Stomach smooth muscle (tissue), 2 donors: ENCODE measurements at regions not wholly inside any gene's neighbourhood (a gene's known extent, or its start where the extent isn't known, plus 50 kb on each side); places are given as distances from the start of the nearest gene placed in this dataset.

Experiments
- H3K27ac ChIP-seq: one replicate; pipeline ENCODE4 v1.7.0; 2013; ENCODE audit warnings: mild to moderate bottlenecking, low read length, inconsistent platforms
- H3K27me3 ChIP-seq, 2 donors: one replicate each; pipeline ENCODE4 v1.7.0; 2013; ENCODE audit warnings: low read length in 2 of 2; ENCODE audit not compliant: insufficient read depth in 2 of 2, control insufficient read depth in 1 of 2
- H3K36me3 ChIP-seq, 2 donors: one replicate each; pipeline ENCODE4 v1.7.0; 2013; ENCODE audit warnings: low read length in 2 of 2; ENCODE audit not compliant: control insufficient read depth in 2 of 2, insufficient read depth in 2 of 2
- H3K4me1 ChIP-seq: one replicate; pipeline ENCODE4 v1.7.0; 2013; ENCODE audit warnings: low read length; ENCODE audit not compliant: control insufficient read depth, insufficient read depth
- H3K4me3 ChIP-seq, 2 donors: one replicate each; pipeline ENCODE4 v1.7.0; 2013; ENCODE audit warnings: low read length in 2 of 2
- H3K9ac ChIP-seq, 2 donors: one replicate each; pipeline ENCODE4 v1.7.0; 2013; ENCODE audit warnings: low read length in 2 of 2, mild to moderate bottlenecking in 1 of 2
- H3K9me3 ChIP-seq, 2 donors: one replicate each; pipeline ENCODE4 v1.7.0; 2013; ENCODE audit warnings: low read length in 2 of 2; ENCODE audit not compliant: control insufficient read depth in 2 of 2
- donor health status: healthy.
- donor health status: Pancreatic carcinoma.

- peak overlapping the region; percentile 53 for H3K27ac ChIP-seq
- H3K9me3 ChIP-seq, result no peaks in the 10 kb centered on the region
- no peaks in the 10 kb centered on the region for H3K36me3 ChIP-seq
- peaks cover 19% of the 10 kb centered on the region for H3K4me1 ChIP-seq
- no peak overlapping the region for H3K9ac ChIP-seq
- H3K4me3 ChIP-seq, result peak overlapping the region in 1 of 2 donors; percentile 30
- no peaks in the 10 kb centered on the region for H3K27me3 ChIP-seq
These were observed 75.4 kb upstream of the FSHB start for GRCh38 chr11:30155428-30155827.

- no peak overlapping the region for H3K9ac ChIP-seq
- H3K27ac ChIP-seq, result peak overlapping the region; percentile 7
- no peaks in the 10 kb centered on the region for H3K9me3 ChIP-seq
- H3K4me1 ChIP-seq, result peaks cover 15% of the 10 kb centered on the region
- no peak overlapping the region for H3K4me3 ChIP-seq
- H3K36me3 ChIP-seq, result no peaks in the 10 kb centered on the region
- H3K27me3 ChIP-seq, result no peaks in the 10 kb centered on the region
These were observed 71.3 kb upstream of the FSHB start for GRCh38 chr11:30159546-30159945.

- Histone ChIP-seq H3K4me3 (no peak overlapping the region), H3K4me1 (no peaks in the 10 kb centered on the region), H3K9me3 (no peaks in the 10 kb centered on the region), H3K36me3 (no peaks in the 10 kb centered on the region), H3K27me3 (no peaks in the 10 kb centered on the region), H3K27ac (no peak overlapping the region), H3K9ac (no peak overlapping the region)
These were observed 65.2 kb upstream of the FSHB start for GRCh38 chr11:30165652-30166051.

GRCh38 chr11:30171661-30172060, 59.2 kb upstream of the FSHB start:
- Histone ChIP-seq H3K9ac (no peak overlapping the region), H3K36me3 (no peaks in the 10 kb centered on the region), H3K4me3 (no peak overlapping the region), H3K9me3 (no peaks in the 10 kb centered on the region), H3K27ac (no peak overlapping the region), H3K27me3 (no peaks in the 10 kb centered on the region), H3K4me1 (peaks cover 7% of the 10 kb centered on the region)

GRCh38 chr11:30172158-30172557, 58.7 kb upstream of the FSHB start:
- Histone ChIP-seq H3K9me3 (no peaks in the 10 kb centered on the region), H3K4me3 (no peak overlapping the region), H3K4me1 (peaks cover 7% of the 10 kb centered on the region), H3K27ac (no peak overlapping the region), H3K9ac (no peak overlapping the region), H3K27me3 (no peaks in the 10 kb centered on the region), H3K36me3 (no peaks in the 10 kb centered on the region)

GRCh38 chr11:30172883-30173311, 57.9 kb upstream of the FSHB start:
- peak overlapping the region; percentile 13 for H3K27ac ChIP-seq
- H3K4me3 ChIP-seq, result no peak overlapping the region
- no peaks in the 10 kb centered on the region for H3K36me3 ChIP-seq
- H3K27me3 ChIP-seq, result no peaks in the 10 kb centered on the region
- peaks cover 7% of the 10 kb centered on the region for H3K4me1 ChIP-seq
- H3K9ac ChIP-seq, result no peak overlapping the region
- H3K9me3 ChIP-seq, result no peaks in the 10 kb centered on the region

GRCh38 chr11:30174265-30175020, 56.4 kb upstream of the FSHB start:
- peak overlapping the region; percentile 19 for H3K27ac ChIP-seq
- H3K27me3 ChIP-seq, result no peaks in the 10 kb centered on the region
- no peaks in the 10 kb centered on the region for H3K36me3 ChIP-seq
- no peak overlapping the region for H3K4me3 ChIP-seq
- H3K4me1 ChIP-seq, result peaks cover 7% of the 10 kb centered on the region
- H3K9me3 ChIP-seq, result no peaks in the 10 kb centered on the region
- H3K9ac ChIP-seq, result no peak overlapping the region
